ENCODE measurements at regions not wholly inside any gene's neighbourhood (a gene's known extent, or its start where the extent isn't known, plus 50 kb on each side); places are given as distances from the start of the nearest gene placed in this dataset.

GRCh38 chr6:129911732-129912131 lies 50.6 kb upstream of the TMEM244 start:
- H3K4me3 ChIP-seq (ENCODE audit: control insufficient read depth, low read depth, low read length) = no peak overlapping the region
- TF ChIP-seq, protein P1, sequence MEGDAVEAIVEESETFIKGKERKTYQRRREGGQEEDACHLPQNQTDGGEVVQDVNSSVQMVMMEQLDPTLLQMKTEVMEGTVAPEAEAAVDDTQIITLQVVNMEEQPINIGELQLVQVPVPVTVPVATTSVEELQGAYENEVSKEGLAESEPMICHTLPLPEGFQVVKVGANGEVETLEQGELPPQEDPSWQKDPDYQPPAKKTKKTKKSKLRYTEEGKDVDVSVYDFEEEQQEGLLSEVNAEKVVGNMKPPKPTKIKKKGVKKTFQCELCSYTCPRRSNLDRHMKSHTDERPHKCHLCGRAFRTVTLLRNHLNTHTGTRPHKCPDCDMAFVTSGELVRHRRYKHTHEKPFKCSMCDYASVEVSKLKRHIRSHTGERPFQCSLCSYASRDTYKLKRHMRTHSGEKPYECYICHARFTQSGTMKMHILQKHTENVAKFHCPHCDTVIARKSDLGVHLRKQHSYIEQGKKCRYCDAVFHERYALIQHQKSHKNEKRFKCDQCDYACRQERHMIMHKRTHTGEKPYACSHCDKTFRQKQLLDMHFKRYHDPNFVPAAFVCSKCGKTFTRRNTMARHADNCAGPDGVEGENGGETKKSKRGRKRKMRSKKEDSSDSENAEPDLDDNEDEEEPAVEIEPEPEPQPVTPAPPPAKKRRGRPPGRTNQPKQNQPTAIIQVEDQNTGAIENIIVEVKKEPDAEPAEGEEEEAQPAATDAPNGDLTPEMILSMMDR (IDR thresholded peaks at IDR 0.05; ENCODE audit: control insufficient read depth, insufficient read depth, low read depth, low read length, missing control alignments) = no peak
- no peak for DNase-seq (ENCODE audit: low read depth)
